ENCODE measurements at regions not wholly inside any gene's neighbourhood (a gene's known extent, or its start where the extent isn't known, plus 50 kb on each side); places are given as distances from the start of the nearest gene placed in this dataset.

- H3K4me2 ChIP-seq (ENCODE audit: insufficient read depth, low read length) = no peak overlapping the region
- CTCF ChIA-PET (ENCODE audit: low intra/inter-chr PET ratio) = no interaction called here
- no TSS peak for BruUV-seq (replicated peaks)
- TF ChIP-seq ZNF551 (CRISPR knock-in tag; IDR thresholded peaks at IDR 0.05) (no peak), ZNF586 (CRISPR knock-in tag; conservative IDR thresholded peaks at IDR 0.05) (no peak), ZC3H11A (IDR thresholded peaks at IDR 0.05; ENCODE audit: low read depth, low read length) (no peak), KLF6 (CRISPR knock-in tag; IDR thresholded peaks at IDR 0.05; ENCODE audit: borderline replicate concordance) (no peak), NCOR1 (IDR thresholded peaks at IDR 0.05) (no peak), IFI16 (CRISPR knock-in tag; IDR thresholded peaks at IDR 0.05) (no peak), POLR2AphosphoS5 (IDR thresholded peaks at IDR 0.05; ENCODE audit: control insufficient read depth, insufficient read depth, low read depth, low read length) (no peak), GABPA (tag; conservative IDR thresholded peaks at IDR 0.05; ENCODE audit: low read depth) (no peak), ZNF699 (CRISPR knock-in tag; IDR thresholded peaks at IDR 0.05; ENCODE audit: insufficient replicate concordance) (no peak), ZNF511 (CRISPR knock-in tag; IDR thresholded peaks at IDR 0.05) (no peak), IRF1 (CRISPR knock-in tag; IDR thresholded peaks at IDR 0.05; ENCODE audit: borderline replicate concordance) (no peak), PTRF (tag; IDR thresholded peaks at IDR 0.05) (no peak), RBM15 (IDR thresholded peaks at IDR 0.05; ENCODE audit: insufficient read depth, low read length) (no peak), TBP (optimal IDR thresholded peaks at IDR 0.05; ENCODE audit: low read depth, low read length) (no peak), FOXA1 (IDR thresholded peaks at IDR 0.05; ENCODE audit: borderline replicate concordance) (no peak), CREM (IDR thresholded peaks at IDR 0.05; ENCODE audit: low read depth) (no peak), SRSF1 (IDR thresholded peaks at IDR 0.05; ENCODE audit: low read depth, low read length) (no peak), GATA2 (CRISPR knock-in tag; IDR thresholded peaks at IDR 0.05) (no peak), ZMIZ1 (IDR thresholded peaks at IDR 0.05; ENCODE audit: low read depth in 2 of 2, low read length in 2 of 2) (no peak)
These were observed 983.4 kb downstream of the CCSER2 start for GRCh38 chr10:85311613-85312337.

More at GRCh38 chr10:85311613-85312337, 983.4 kb downstream of the CCSER2 start:
- no peaks in the 10 kb centered on the region for H3K4me1 ChIP-seq (replicated peaks in 1 of 2; ENCODE audit: control insufficient read depth in 2 of 2, insufficient read depth in 2 of 2, low read length in 2 of 2)
- in situ Hi-C loops (cut with MboI) = no loop called here
- no peaks in the 10 kb centered on the region for H3K27me3 ChIP-seq (ENCODE audit: control insufficient read depth in 2 of 2, insufficient read depth in 2 of 2, low read length in 2 of 2)
- 14% methylated on average over 2 of the region's 2 CpGs for WGBS (ENCODE audit: insufficient coverage, low coverage, missing lambda C conversion rate)
- no peaks in the 10 kb centered on the region for H4K20me1 ChIP-seq (replicated peaks; ENCODE audit: control insufficient read depth, insufficient read depth, low read length)
- FAIRE-seq (no peak), DNase-seq (ENCODE audit: extremely low read depth in 1 of 4, low spot score in 3 of 4) (no peak), ATAC-seq (no peak)
- no peak overlapping the region for H3K9ac ChIP-seq (ENCODE audit: insufficient read depth in 1 of 2, low read depth in 2 of 2, low read length in 2 of 2)
- no peak overlapping the region for H3K27ac ChIP-seq (ENCODE audit: extremely low read depth, low read depth, low read length)
- H3K9me3 ChIP-seq (replicated peaks; ENCODE audit: control insufficient read depth, insufficient read depth, low read depth, low read length) = no peaks in the 10 kb centered on the region; the same call in 1 of the 2 replicates
- H3K79me2 ChIP-seq (ENCODE audit: control insufficient read depth, insufficient read depth, low read length) = no peaks in the 10 kb centered on the region
- H3K4me3 ChIP-seq = no peak overlapping the region
- POLR2A ChIA-PET = no interaction called here
- H3K36me3 ChIP-seq (ENCODE audit: control insufficient read depth, insufficient read depth, low read length) = no peaks in the 10 kb centered on the region
- intact Hi-C loops (cut with micrococcal nuclease) = no loop called here
- H2AFZ ChIP-seq (ENCODE audit: low read depth, low read length) = no peak overlapping the region
- H3K9me1 ChIP-seq (ENCODE audit: control insufficient read depth, insufficient read depth, low read length) = no peaks in the 10 kb centered on the region

Data from K562 (cell line).